CMK (cell line): ENCODE measurements at regions not wholly inside any gene's neighbourhood (a gene's known extent, or its start where the extent isn't known, plus 50 kb on each side); places are given as distances from the start of the nearest gene placed in this dataset.

Experiments
- DNase-seq: peaks from one replicate; pipeline ENCODE4 v3.0.0-alpha.2; 2010; ENCODE audit warnings: low read depth

DNA sequence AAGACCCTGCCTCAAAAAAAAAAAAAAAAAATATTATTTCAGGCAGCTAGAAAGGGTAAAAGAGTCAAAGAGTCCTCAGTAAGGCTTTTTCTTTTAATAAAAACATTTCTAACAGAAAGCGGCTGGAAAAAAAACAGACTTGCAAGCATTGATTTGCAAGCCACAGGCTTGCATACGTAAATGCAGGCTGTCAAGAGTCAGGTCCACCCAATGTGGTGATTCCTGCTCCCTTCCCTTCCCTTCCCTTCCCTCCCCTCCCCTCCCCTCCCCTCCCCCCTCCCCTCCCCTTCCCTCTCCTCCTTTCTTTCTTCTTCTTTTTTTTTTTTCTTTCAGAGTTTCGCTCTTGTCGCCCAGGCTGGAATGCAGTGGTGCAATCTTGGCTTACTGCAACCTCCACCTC is 74.4 kb upstream of the GULP1 start:
- no peak for DNase-seq

DNA sequence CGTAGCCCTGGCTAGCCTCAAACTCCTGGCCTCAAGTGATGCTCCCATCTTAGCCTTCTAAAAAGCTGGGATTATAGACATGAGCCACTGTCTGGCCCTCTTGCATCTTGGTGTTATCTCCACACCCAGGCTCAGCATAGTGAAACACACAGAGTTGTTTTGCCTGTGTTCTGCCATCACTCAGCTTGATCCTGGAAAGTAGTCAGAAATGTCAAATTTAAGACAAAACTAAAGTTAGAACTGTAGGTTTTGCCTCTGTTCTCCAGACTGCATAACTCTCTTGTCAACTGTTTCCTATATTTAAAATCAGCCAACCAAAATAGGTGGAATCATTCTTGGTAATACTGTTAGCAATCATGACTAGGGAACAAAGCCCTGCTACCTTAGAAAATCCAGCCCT is 72.1 kb upstream of the GULP1 start:
- no peak for DNase-seq

GRCh38 chr2:188220535-188220934 is 71.1 kb upstream of the GULP1 start:
- no peak for DNase-seq

GRCh38 chr2:188227713-188228112 is 64.0 kb upstream of the GULP1 start:
- no peak for DNase-seq

DNA sequence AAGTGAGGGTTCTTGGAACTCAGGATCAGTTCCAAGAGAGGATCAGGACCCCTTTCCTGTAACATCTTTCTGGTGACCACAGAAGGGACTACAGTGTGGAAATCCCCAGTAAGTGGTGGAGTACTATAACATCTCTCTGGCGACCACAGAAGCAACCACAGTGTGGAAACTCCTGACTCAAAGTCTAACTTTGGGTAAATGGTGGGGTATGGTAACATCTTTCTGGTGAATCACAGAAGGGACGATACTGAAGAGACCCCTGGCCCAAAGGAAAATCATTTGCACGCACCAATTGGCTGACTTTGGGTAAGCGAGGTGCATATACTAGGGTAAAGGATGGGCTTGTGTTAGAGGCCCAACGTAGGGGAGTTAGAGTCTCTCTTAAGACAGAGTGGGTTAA is 56.3 kb upstream of the GULP1 start:
- DNase-seq, result no peak

- DNase-seq, result no peak
These were observed 53.3 kb upstream of the GULP1 start for GRCh38 chr2:188238386-188238785.
